GM21528 (cell line): ENCODE measurements at regions not wholly inside any gene's neighbourhood (a gene's known extent, or its start where the extent isn't known, plus 50 kb on each side); places are given as distances from the start of the nearest gene placed in this dataset.
"Not testable (repeated sequence)": the region's sequence is repeated elsewhere in the genome, so short reads cannot be mapped to it uniquely, and the experiment has no call there.

Experiments used
- ATAC-seq: cut with Tn5 transposase; IDR thresholded peaks from one replicate; pipeline ENCODE4 v1.9.1; 2021; ENCODE audit warnings: mild to moderate bottlenecking, moderate library complexity; ENCODE audit not compliant: unreplicated experiment, low FRiP score

- ATAC-seq = no peak
These were observed 277.8 kb upstream of the SLC14A2 start for GRCh38 chr18:45337477-45337876.

DNA sequence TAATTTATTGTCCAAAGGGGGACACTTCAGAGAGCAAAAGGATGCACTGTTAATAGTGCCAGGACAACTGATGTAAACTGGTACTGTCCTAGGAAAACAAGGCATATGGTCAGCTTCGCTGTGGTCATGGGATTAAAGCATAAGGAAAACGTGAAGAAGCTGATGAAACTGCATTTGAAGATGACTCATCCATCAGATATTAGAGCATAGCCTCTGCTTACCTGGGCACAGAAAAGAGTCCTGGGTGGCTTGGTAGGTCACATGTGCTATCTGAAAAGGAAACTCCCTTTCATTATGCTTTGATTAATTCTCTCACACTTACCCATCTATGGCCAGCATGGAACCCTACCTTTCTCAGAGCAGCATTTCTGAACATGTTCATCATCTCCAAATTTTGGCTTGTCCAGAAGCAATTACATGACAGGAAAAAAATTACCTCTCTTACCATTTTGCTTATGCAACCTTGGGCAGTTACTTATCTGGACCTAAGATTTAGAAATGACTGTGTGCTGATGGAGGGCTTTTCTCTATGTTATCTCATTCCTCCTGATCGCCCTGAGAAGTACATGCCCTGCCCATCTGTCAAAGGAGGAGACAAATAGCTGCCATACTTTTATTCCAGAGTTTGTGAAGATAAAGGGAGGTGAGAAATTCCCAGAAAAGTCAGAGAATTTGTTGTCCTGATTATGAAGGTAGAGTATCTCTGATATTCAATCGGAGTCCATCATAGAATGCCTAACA, 275.3 kb upstream of the SLC14A2 start:
- no peak for ATAC-seq

DNA sequence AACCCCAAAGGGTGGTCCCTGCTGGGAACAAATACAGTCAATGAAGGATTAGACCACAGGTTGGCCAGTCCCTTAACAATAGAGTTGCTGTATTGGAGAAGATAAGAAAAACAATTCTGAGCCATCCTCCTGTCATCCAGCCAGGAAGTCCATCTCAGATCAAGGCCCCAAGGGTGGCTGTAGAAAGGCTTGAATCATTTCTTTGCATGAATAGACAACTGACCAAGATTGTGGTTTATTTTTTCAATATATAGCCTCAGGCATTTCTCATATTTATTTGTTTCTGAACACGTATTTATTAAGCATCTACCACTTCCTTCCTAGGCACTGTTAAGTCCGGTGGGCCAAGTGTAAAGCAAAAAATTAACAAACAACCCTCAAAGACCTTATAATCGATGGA, 274.4 kb upstream of the SLC14A2 start:
- ATAC-seq = no peak

DNA sequence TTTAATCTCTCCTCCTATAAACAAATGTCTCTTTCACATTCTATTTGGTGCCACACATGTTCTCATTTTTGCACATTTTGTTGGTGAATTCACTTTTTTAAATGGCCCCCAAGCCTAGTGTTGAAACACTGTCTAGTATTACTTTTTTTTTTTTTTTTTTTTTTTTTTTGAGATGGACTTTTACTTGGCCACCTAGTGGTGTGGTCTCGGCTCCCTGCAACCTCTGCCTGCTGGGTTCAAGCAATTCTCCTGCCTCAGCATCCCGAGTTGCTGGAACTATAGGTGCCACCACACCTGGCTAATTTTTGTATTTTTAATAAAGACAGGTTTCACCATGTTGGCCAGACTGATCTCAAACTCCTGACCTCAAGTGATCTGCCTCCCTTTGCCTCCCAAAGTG, 273.8 kb upstream of the SLC14A2 start:
- no peak for ATAC-seq

DNA sequence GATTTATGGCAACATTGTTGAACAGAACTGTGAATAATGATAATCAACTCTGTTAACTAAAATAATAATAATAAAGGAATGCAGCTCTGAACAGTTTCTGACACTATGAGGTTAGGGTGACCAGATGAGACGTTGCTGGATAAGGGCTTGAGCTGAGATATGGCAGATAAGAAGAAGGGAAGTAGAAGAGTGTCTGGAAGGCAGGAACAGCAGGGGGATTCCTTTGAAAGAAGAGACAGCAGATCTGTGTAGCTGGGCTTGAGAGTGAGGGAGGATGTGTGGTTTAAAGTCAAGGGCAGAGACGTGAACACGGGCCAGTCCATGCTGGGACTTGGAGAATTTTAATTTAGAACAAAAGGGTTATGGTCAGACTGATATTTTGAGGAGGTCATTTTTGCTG, 273.1 kb upstream of the SLC14A2 start:
- no peak for ATAC-seq

DNA sequence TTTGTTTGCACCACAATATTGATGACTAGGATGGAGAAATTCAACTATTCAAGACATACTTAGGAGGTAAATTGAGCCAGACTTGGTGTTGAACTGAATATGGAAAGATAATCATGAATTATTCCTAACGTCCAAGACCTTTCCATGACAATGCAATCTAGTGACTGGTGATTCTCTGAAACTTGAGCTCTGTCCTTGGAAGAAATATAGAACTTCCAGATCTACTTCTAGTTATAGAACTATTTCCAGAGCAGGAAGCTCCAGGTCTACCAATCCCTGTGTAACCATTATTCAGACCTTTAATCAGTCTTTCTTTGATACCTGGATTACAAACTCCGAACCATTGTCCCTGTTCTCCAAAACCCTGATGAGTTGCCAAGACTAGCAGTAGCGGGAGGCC, 272.6 kb upstream of the SLC14A2 start:
- no peak for ATAC-seq

DNA sequence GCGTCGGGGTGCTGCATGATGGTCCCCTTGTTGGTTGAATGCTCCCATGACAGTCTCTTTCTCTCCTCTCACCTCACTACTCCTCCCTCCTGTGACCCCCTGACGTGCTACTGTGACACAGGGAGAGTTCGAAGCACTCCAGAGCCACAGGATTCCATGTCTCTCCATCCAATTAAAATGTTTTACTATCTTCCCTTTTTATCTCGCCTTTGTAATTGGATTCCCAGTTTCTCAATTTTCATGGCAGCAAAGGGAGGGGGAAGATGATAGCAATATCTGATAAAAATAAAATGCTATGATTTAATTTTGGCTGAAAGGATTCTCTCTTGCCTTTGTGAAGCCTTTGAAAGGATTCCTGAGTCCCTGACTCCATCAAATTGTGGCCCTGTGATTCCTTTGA, 271.9 kb upstream of the SLC14A2 start:
- no peak for ATAC-seq

DNA sequence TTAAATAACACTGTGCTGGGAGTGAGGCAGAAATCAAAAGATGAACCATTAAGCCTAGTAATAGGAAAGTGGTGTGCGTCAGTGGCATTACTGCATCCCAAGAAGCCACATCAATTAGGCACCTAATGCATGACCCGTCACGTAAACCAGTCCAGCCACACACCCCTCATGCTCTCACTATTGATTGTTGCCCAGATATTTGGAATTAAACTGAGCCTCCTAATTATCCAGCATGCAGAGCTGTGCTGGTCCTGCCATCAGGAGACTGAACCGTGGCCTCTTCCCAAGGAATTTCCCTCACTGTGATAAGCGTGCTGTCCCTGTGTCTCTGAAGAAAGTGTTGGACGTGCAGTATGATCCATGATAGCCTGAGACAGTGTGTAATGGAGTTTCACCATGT, 270.6 kb upstream of the SLC14A2 start:
- not testable (repeated sequence) for ATAC-seq

GRCh38 chr18:45349019-45349418, 266.3 kb upstream of the SLC14A2 start:
- ATAC-seq = no peak

GRCh38 chr18:45349467-45349866, 265.8 kb upstream of the SLC14A2 start:
- ATAC-seq = no peak

- no peak for ATAC-seq
These were observed 264.7 kb upstream of the SLC14A2 start for GRCh38 chr18:45350404-45351156.

DNA sequence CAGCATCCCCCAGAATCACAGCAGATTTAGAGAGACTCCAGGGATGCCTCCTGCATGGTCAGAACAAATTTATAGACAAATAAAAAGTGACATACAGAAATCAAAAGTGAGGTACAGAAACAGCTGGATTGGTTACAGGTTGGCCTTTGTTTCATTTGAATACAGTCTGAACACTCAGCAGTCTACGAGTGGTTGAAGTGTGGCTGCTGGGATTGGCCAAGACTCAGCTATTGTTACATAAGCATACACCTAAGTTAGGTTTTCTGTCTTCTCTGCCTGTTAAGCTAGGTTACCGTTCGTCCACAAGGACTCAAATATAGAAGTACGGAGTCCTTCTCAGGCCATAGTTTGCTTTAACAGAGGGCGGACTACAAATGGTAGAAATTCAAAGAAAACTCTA, 262.4 kb upstream of the SLC14A2 start:
- no peak for ATAC-seq

DNA sequence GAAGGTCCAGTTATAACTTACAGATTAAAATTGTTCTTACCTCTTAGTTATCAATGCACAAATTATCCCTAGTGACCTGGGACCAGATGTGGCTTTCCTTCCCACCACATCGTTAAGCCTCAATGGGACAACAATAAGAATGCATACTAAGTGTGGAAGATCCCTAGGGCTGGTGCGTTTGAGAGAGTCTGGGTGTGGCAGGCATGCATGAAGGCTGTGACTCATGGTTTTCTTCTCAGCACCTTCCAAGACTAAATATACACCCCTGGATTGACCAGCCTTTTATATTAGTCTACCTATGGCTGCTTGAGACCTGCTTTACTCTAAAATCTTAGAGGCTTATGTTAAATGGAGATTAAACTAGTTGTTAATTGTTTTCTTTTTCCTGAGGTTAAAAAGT, 261.7 kb upstream of the SLC14A2 start:
- ATAC-seq = no peak

GRCh38 chr18:45355944-45356520, 259.2 kb upstream of the SLC14A2 start:
- no peak for ATAC-seq

- ATAC-seq = no peak
These were observed 257.4 kb upstream of the SLC14A2 start for GRCh38 chr18:45357686-45358470.

DNA sequence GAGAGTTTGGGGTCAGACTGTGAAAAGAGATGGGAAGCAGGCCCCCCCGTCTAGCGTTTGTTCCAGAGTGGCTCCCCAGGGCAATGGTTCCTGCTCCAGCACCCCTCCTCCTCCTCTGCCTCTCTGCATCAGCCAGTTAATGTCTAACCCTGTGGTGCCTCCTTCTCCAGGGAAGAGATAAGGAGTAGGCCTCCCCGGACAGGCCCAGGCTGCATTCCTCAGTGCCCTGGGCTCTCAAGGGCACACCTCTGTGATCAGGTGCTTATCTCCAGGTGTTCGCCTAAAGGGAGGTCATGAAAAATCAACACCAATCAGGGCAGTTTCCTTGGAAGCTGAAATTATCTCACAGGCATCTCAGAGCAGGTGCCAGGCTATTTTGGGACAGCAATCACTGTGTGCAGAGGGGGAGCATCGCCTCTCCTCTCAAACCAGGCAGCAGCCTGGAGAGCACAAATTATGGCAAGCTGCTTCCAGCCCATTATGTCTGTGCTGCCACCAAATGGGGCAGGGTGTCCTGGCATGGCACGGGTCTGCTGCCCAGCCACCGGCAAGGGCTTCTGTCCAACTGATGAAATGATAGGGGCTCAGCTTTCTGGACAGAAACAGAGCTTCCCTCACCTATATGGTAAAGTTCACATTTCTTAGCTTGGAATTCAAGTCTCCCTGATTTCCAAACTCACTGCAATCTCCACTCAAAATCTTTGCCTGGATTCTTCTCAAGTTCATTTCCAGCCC, 255.8 kb upstream of the SLC14A2 start:
- no peak for ATAC-seq

GRCh38 chr18:45361125-45361851, 254.0 kb upstream of the SLC14A2 start:
- ATAC-seq = no peak

DNA sequence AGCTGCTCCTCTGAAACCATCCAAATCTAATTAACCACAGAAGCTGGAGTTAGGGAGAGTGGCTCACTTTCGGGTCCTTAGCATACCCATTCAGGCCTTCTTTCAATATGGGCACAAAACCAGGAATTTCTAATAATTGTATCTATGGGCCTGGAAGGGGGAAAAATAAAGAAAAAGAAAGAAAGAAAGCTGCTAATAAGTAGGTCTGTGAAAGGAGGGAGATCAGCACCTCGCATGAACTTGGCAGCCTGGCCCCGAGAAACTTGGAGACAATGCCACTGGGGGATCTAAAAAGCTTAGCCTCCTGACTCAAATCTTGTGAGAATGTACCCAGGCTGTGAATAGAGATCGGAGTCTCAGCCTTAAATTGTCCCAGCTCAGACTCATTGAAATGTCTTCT, 252.1 kb upstream of the SLC14A2 start:
- no peak for ATAC-seq

GRCh38 chr18:45365835-45366234, 249.4 kb upstream of the SLC14A2 start:
- no peak for ATAC-seq
